ENCODE measurements at regions not wholly inside any gene's neighbourhood (a gene's known extent, or its start where the extent isn't known, plus 50 kb on each side); places are given as distances from the start of the nearest gene placed in this dataset.

DNA sequence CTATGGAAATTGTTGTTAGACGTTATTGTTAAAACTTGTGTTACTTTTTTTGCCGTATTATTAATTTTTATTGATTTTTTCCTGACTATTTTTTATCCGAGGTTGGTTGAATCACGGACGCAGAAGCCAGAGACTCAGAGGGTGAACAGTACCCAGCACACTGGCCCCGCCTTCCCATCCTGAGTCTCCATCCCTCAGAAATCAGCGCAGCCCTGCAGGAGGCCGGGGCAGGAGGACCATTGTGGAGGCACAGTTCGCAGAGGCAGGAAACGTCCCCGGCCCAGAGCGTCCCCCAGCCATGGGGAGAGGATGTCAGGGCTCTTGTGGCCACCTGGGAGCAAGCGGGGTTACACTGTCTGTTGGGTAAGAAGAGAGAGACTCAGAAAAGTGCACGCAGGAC, 843.0 kb downstream of the BRD1 start:
- TF ChIP-seq CTCF (IDR thresholded peaks at IDR 0.05) (no peak), POLR2A (IDR thresholded peaks at IDR 0.05) (no peak), EP300 (IDR thresholded peaks at IDR 0.05) (no peak)

Measured in tibial nerve (tissue), 4 donors.